ENCODE measurements at regions not wholly inside any gene's neighbourhood (a gene's known extent, or its start where the extent isn't known, plus 50 kb on each side); places are given as distances from the start of the nearest gene placed in this dataset.
"Not testable (repeated sequence)": the region's sequence is repeated elsewhere in the genome, so short reads cannot be mapped to it uniquely, and the experiment has no call there.

DNA sequence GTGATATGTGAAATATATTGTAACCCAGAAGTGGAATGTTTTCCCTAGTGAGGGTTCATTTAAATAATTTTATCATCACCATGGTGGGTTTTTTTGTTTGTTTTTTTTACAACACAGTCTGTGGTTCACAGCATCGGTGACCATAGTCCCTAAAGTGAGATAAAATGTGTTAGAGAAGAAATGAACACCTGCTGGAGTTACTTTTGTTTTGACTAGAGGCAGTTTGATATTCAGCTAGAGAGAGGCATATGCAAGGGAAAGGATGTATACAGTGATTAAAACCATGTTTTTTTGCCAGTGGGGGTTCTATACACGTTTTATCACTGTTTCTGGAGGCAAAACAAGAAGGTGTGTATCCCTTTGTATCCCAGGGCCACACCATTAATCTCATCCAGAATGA is 541.5 kb downstream of the PCDH7 start:
- ChIA-PET POLR2A (ENCODE audit: low non-redundant PET) (no interaction called here), CTCF (no interaction called here)
- no peak for DNase-seq (ENCODE audit: low spot score)
- Histone ChIP-seq H3K27ac (ENCODE audit: low read depth, low read length, poor library complexity, severe bottlenecking) (no peak overlapping the region), H3K4me1 (ENCODE audit: insufficient read depth, low read length, poor library complexity, severe bottlenecking) (no peaks in the 10 kb centered on the region), H3K4me3 (ENCODE audit: low read depth, low read length, poor library complexity, severe bottlenecking) (no peak overlapping the region), H3K9me3 (ENCODE audit: low read depth, low read length, poor library complexity, severe bottlenecking) (no peaks in the 10 kb centered on the region), H3K36me3 (ENCODE audit: insufficient read depth, low read length, poor library complexity, severe bottlenecking) (no peaks in the 10 kb centered on the region), H3K27me3 (replicated peaks; ENCODE audit: insufficient read depth, low read depth, low read length, poor library complexity) (no peaks in the 10 kb centered on the region)
- BruUV-seq (replicated peaks): no TSS peak
- TF ChIP-seq EZH2 (IDR thresholded peaks at IDR 0.05; ENCODE audit: borderline replicate concordance, low read depth, low read length, poor library complexity, severe bottlenecking): no peak
- TF ChIP-seq, protein P1, sequence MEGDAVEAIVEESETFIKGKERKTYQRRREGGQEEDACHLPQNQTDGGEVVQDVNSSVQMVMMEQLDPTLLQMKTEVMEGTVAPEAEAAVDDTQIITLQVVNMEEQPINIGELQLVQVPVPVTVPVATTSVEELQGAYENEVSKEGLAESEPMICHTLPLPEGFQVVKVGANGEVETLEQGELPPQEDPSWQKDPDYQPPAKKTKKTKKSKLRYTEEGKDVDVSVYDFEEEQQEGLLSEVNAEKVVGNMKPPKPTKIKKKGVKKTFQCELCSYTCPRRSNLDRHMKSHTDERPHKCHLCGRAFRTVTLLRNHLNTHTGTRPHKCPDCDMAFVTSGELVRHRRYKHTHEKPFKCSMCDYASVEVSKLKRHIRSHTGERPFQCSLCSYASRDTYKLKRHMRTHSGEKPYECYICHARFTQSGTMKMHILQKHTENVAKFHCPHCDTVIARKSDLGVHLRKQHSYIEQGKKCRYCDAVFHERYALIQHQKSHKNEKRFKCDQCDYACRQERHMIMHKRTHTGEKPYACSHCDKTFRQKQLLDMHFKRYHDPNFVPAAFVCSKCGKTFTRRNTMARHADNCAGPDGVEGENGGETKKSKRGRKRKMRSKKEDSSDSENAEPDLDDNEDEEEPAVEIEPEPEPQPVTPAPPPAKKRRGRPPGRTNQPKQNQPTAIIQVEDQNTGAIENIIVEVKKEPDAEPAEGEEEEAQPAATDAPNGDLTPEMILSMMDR (conservative IDR thresholded peaks at IDR 0.05; ENCODE audit: low read depth, low read length): no peak
- intact Hi-C loops (cut with micrococcal nuclease; ENCODE audit: unreplicated experiment): no loop called here

DNA sequence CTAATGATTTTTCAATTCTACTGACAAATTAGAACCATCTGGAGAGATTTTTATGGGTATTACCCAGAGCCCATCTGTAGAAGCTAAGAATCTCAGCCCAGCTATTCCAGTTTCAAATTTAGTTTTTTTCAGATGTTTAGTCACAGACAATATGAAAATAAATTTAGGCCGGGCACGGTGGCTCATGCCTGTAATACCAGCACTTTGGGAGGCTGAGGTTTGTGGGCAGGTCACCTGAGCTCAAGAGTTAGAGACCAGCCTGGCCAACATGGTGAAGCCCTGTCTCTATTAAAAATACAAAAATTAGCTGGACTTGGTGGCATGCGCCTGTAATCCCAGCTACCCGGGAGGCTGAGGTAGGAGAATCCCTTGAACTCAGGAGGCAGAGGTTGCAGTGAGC is 545.9 kb downstream of the PCDH7 start:
- intact Hi-C loops (cut with micrococcal nuclease; ENCODE audit: unreplicated experiment); H3K9me3 ChIP-seq (ENCODE audit: low read depth, low read length, poor library complexity, severe bottlenecking); BruUV-seq (replicated peaks); H3K27ac ChIP-seq (ENCODE audit: low read depth, low read length, poor library complexity, severe bottlenecking); POLR2A ChIA-PET (ENCODE audit: low non-redundant PET); H3K27me3 ChIP-seq (replicated peaks; ENCODE audit: insufficient read depth, low read depth, low read length, poor library complexity); H3K4me3 ChIP-seq (ENCODE audit: low read depth, low read length, poor library complexity, severe bottlenecking); CTCF ChIA-PET; H3K36me3 ChIP-seq (ENCODE audit: insufficient read depth, low read length, poor library complexity, severe bottlenecking); DNase-seq (ENCODE audit: low spot score); H3K4me1 ChIP-seq (ENCODE audit: insufficient read depth, low read length, poor library complexity, severe bottlenecking): not testable (repeated sequence)

DNA sequence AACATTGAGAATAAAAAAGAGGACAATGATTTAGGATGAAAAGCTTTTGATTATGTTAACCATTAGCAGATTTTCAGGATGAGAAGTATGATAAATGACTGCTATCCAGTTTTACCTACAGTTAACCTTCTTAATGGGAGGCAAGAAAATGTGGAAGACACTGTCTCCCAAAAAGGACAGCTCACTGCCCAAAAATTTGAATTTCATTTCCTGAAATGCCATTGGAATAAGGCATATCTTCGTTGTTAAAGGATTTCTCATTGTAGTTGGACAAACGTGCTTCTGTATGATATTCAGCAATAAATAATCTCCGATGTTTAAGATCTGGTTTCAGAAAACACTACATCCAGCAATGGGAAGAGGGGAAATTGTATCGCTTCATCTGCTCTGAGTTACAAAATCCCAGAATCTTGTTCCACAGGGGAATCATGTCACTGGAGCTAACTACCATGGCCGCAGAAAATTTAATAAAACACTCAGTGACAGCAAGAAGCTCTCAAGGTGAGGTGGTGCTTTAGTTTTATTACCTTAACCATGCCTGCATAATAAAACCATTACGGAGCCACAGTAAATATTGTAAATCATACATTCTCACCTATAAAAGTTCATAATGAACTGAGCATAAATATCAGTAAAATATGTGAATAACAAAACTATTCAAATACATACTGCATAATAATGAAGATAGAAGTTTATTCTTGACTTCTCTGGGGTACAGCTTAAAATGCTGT is 552.3 kb downstream of the PCDH7 start:
- no TSS peak for BruUV-seq (replicated peaks)
- CTCF ChIA-PET: no interaction called here
- DNase-seq (ENCODE audit: low spot score): no peak
- Histone ChIP-seq H3K4me1 (ENCODE audit: insufficient read depth, low read length, poor library complexity, severe bottlenecking) (no peaks in the 10 kb centered on the region), H3K4me3 (ENCODE audit: low read depth, low read length, poor library complexity, severe bottlenecking) (no peak overlapping the region), H3K27ac (ENCODE audit: low read depth, low read length, poor library complexity, severe bottlenecking) (no peak overlapping the region), H3K36me3 (ENCODE audit: insufficient read depth, low read length, poor library complexity, severe bottlenecking) (no peaks in the 10 kb centered on the region), H3K27me3 (replicated peaks; ENCODE audit: insufficient read depth, low read depth, low read length, poor library complexity) (no peaks in the 10 kb centered on the region), H3K9me3 (ENCODE audit: low read depth, low read length, poor library complexity, severe bottlenecking) (no peaks in the 10 kb centered on the region)
- intact Hi-C loops (cut with micrococcal nuclease; ENCODE audit: unreplicated experiment): no loop called here
- POLR2A ChIA-PET (ENCODE audit: low non-redundant PET): no interaction called here
- TF ChIP-seq EZH2 (IDR thresholded peaks at IDR 0.05; ENCODE audit: borderline replicate concordance, low read depth, low read length, poor library complexity, severe bottlenecking): no peak
- TF ChIP-seq, protein P1 (conservative IDR thresholded peaks at IDR 0.05; ENCODE audit: low read depth, low read length): no peak

DNA sequence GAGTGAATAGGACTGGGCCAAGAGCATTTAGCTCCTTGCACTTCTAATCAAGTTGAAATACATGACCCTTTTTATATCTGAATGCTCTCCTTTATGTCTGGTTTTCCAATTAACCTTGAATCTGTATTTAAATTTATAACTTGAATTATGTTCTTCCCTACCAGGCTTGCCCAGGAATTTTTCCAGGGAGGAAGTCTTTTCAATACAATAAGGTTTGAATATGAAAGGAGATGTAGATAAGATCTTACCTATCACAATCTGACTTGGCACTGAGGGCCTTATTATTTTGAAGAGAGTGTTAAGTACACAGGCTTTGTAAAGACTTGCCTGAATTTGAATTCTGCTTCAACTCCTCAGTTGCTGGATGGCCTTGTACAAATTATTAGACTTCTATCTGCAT is 555.7 kb downstream of the PCDH7 start:
- no peaks in the 10 kb centered on the region for H3K4me1 ChIP-seq (ENCODE audit: insufficient read depth, low read length, poor library complexity, severe bottlenecking)
- ChIA-PET CTCF (no interaction called here), POLR2A (ENCODE audit: low non-redundant PET) (no interaction called here)
- no peaks in the 10 kb centered on the region for H3K9me3 ChIP-seq (ENCODE audit: low read depth, low read length, poor library complexity, severe bottlenecking)
- BruUV-seq (replicated peaks): no TSS peak
- no peak for DNase-seq (ENCODE audit: low spot score)
- intact Hi-C loops (cut with micrococcal nuclease; ENCODE audit: unreplicated experiment): no loop called here
- H3K27me3 ChIP-seq (replicated peaks; ENCODE audit: insufficient read depth, low read depth, low read length, poor library complexity): no peaks in the 10 kb centered on the region
- no peaks in the 10 kb centered on the region for H3K36me3 ChIP-seq (ENCODE audit: insufficient read depth, low read length, poor library complexity, severe bottlenecking)
- H3K4me3 ChIP-seq (ENCODE audit: low read depth, low read length, poor library complexity, severe bottlenecking): no peak overlapping the region
- TF ChIP-seq EZH2 (IDR thresholded peaks at IDR 0.05; ENCODE audit: borderline replicate concordance, low read depth, low read length, poor library complexity, severe bottlenecking): no peak
- TF ChIP-seq, protein P1 (conservative IDR thresholded peaks at IDR 0.05; ENCODE audit: low read depth, low read length): no peak
- H3K27ac ChIP-seq (ENCODE audit: low read depth, low read length, poor library complexity, severe bottlenecking): no peak overlapping the region
